NOMO-1 treated with dmso at 0.1 percent for 144 hours (cell line): ENCODE measurements at regions not wholly inside any gene's neighbourhood (a gene's known extent, or its start where the extent isn't known, plus 50 kb on each side); places are given as distances from the start of the nearest gene placed in this dataset.

Source experiments
- DNase-seq: peaks from one replicate; lab custom pipeline; 2025; ENCODE audit not compliant: unreplicated experiment; lab: John Stamatoyannopoulos, UW

DNA sequence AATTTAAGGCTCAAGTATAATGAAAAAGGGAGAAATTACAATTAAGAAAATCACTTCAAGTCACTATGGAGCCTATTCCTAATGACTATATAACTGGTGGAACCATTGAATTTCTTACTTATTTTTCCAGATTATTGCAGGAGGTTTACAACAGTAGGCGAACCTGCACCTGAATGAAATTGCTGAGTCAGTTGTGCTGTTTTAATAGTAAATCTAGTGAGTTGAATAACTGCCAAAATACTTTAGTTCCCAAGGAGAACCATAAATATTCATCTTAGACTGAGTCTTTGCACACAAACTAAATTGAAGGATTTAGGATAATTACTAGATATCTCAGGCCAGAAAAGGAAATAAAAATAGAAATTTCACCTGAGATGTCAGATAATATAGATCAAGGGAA is 1052.8 kb downstream of the NAALADL2 start:
- DNase-seq = no peak

- no peak for DNase-seq
These were observed 1043.1 kb downstream of the NAALADL2 start for GRCh38 chr3:175902226-175902625.

GRCh38 chr3:175898194-175898593 is 1039.1 kb downstream of the NAALADL2 start:
- DNase-seq = no peak

DNA sequence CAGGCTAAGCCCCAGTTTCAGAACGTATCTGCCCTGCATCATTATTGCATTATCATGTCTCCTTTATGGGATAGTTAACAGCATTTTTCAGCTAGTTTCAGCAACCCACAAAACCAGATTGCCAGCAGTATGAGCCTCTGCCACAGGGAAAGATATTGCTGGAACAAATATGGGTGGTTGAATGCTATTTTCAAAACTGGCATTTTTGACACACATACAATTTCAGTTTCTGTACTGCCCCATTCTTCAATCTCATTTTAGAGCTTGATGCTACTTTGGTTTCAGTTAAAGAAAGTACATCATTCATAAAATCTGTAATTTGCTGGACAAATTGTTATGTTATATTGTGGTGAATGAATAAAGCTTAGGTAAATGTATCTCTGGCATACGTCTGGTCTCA is 1037.5 kb downstream of the NAALADL2 start:
- DNase-seq = no peak

- DNase-seq = no peak
These were observed 1036.6 kb downstream of the NAALADL2 start for GRCh38 chr3:175895731-175896130.

DNA sequence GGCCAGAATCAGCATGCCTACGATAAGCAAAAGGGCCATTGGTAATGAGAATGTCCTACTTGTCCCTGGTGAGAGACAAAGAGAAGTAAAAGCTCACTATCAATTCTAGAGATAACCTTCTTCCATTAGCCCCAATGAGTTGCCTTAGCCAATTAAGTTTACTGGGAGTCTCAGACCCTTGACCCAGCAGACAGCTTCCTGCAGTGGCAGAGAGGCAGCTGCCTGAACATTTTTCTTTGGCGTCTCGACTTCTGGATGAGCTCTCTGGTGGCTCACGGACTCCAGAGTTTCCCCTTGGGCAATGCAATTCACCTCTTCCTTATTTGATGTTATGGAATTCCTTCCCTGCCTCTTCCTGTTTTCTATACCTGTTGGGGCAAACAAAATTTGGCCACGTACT is 1034.4 kb downstream of the NAALADL2 start:
- no peak for DNase-seq

DNA sequence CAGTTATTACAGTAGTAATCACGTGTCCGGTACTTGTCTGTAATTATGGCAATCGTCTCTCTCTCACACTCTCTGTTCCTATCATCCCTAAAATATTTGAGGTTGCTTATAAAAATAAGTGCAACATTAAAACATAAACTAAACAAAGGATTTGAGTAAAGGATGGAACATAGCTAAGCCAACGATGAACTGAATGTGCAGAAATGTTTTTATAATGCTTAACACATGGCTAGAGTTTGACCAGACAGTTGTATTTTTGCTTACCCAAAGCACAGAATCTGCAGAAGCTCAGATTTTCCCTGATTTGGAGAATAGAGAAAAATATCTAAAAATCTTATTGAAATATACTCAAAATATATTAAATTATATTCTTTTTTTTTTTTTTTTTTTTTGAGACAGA is 1030.9 kb downstream of the NAALADL2 start:
- DNase-seq = no peak

- DNase-seq = no peak
These were observed 1026.2 kb downstream of the NAALADL2 start for GRCh38 chr3:175885231-175885766.

- no peak for DNase-seq
These were observed 1020.3 kb downstream of the NAALADL2 start for GRCh38 chr3:175879417-175879816.

DNA sequence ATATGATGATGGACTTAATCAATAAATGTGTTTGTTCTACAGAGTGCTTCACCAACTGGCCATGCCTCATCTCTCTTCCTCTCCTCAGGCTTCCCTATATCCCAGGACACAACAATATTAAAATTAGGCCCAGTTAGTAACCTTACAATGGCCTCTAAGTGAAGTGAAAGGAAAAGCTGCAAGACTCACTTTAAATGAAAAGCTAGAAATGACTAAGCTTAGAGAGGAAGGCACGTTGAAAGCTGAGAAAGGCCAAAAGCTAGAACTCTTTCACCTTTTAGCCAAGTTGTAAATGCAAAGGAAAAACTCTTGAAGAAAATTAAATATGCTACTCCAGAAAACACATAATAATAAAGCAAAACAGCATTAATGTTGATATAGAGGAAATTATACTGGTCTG is 1010.3 kb downstream of the NAALADL2 start:
- DNase-seq = no peak

DNA sequence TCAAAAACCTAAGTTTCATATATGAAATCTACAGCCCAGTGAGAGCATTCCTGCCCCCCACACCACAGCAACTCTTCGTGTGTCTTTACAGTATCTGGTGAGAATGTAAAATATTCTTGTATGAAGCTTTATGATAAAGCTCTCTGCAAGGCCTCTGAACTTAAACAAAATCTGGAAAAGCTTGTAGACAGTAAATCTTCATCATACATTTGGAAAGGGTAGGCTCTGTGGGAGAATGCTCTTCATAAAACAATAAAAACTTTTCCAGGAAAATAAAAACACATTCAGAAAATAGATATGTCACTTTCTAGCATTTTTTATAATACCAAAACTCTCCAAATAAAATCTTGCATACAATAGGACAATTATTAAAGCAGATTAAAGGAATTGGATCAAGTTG is 1009.5 kb downstream of the NAALADL2 start:
- no peak for DNase-seq

DNA sequence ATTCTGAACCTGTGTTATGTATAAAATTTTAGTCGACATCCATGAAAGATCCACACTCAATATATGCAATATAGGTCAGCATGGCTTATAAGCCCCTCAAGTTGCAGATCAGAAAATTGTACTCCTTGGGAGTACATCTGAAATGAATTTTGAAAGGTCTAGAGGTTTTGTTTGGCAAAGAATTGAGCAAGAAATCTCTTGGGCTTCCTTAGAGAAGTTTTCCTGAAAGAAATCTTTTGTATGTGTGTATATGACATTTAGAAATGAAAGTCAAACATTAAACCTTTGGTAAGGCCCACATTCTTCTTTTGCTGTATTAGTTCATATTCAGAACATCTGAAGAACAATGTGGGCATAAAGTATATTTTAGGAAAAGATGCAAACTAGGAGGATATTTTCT is 1006.6 kb downstream of the NAALADL2 start:
- no peak for DNase-seq

- no peak for DNase-seq
These were observed 1002.8 kb downstream of the NAALADL2 start for GRCh38 chr3:175861916-175862315.
